Psoas muscle (tissue), 7 donors: ENCODE measurements at regions not wholly inside any gene's neighbourhood (a gene's known extent, or its start where the extent isn't known, plus 50 kb on each side); places are given as distances from the start of the nearest gene placed in this dataset.

Experiments used
- ATAC-seq, 4 donors: fragments of 200-7000 bp; cut with Tn5 transposase; one replicate each; pipeline ENCODE4 v1.9.1; 2020; ENCODE audit warnings: moderate library complexity in 3 of 4, mild to moderate bottlenecking in 2 of 4
- DNase-seq, 2 donors: peaks; one replicate each; pipeline ENCODE4 v3.0.0-alpha.2; 2020
- H3K27ac ChIP-seq: fragments of 200-600 bp; one replicate; pipeline ENCODE4 v1.8.0; 2022
- H3K27me3 ChIP-seq, 3 donors: fragments of 200-600 bp in 1 of 3; one replicate each; pipeline versions ENCODE4 v1.6.1 to v1.8.0; 2013 to 2022; ENCODE audit warnings: low read length in 2 of 3, mild to moderate bottlenecking in 2 of 3, moderate library complexity in 1 of 3; ENCODE audit not compliant: insufficient read depth in 3 of 3
- H3K36me3 ChIP-seq, 2 donors: fragments of 200-600 bp in 1 of 2; one replicate each; pipeline versions ENCODE4 v1.6.1 to v1.8.0; 2013 to 2022; ENCODE audit warnings: low read depth in 1 of 2, mild to moderate bottlenecking in 1 of 2, moderate library complexity in 1 of 2; ENCODE audit not compliant: insufficient read depth in 1 of 2
- H3K4me1 ChIP-seq: fragments of 200-600 bp; one replicate; pipeline ENCODE4 v1.8.0; 2022
- H3K4me3 ChIP-seq: fragments of 200-600 bp; one replicate; pipeline ENCODE4 v1.8.0; 2022; ENCODE audit warnings: mild to moderate bottlenecking
- H3K9me3 ChIP-seq: fragments of 200-600 bp; one replicate; pipeline ENCODE4 v1.8.0; 2022
- CTCF ChIP-seq: fragments of 200-600 bp; IDR thresholded peaks from one replicate; pipeline ENCODE4 v1.8.0; 2022; ENCODE audit warnings: antibody characterized with exemption
- WGBS, 3 donors: extraction: QIAGEN DNeasy Blood & Tissue Kit; methylation state at CpG; one replicate each; pipeline versions ENCODE4 v1.1.6 to v1.1.7; 2013; 5-methylcytosine and 5-hydroxymethylcytosine counted together
- intact Hi-C, 2 donors: fragments of 100-400 bp; cut with DNase I; formaldehyde crosslinking; loops; one replicate each; pipeline versions ENCODE4 v1.11.0 to v1.14.2; 2022
- donor health status: healthy with polysubstance abuse.
- donor health status: DM: no; HTN: no; CAD: no; lungs with moderate emphysema.
- donor health status: Bipolar disorder and iron deficiency.
- donor health status: healthy.
- donor health status: DM: yes; HTN: yes; CAD: no.
- donor health status: DM: no; HTN: no; CAD: no.
- donor health status: DM: yes; HTN: yes; CAD: no.

- intact Hi-C loops = no loop called here
- WGBS, 3 donors = 88 to 92% (median 90%) methylated on average over 1 of the region's 1 CpG
- no peak overlapping the region for H3K27ac ChIP-seq
- ATAC-seq (no peak), DNase-seq (no peak)
- H3K9me3 ChIP-seq = no peaks in the 10 kb centered on the region
- no peak for TF ChIP-seq CTCF
- no peaks in the 10 kb centered on the region for H3K36me3 ChIP-seq
- H3K4me1 ChIP-seq = no peaks in the 10 kb centered on the region
- no peak overlapping the region for H3K4me3 ChIP-seq
- H3K27me3 ChIP-seq = no peaks in the 10 kb centered on the region
These were observed 648.4 kb downstream of the ZBBX start for GRCh38 chr3:166731701-166732100.

GRCh38 chr3:166721466-166721865, 658.6 kb downstream of the ZBBX start:
- no peaks in the 10 kb centered on the region for H3K9me3 ChIP-seq
- no peak overlapping the region for H3K4me3 ChIP-seq
- no peak overlapping the region for H3K27ac ChIP-seq
- DNase-seq (no peak), ATAC-seq (no peak)
- TF ChIP-seq CTCF = no peak
- H3K27me3 ChIP-seq = no peaks in the 10 kb centered on the region
- intact Hi-C loops = no loop called here
- H3K4me1 ChIP-seq = no peaks in the 10 kb centered on the region
- H3K36me3 ChIP-seq = no peaks in the 10 kb centered on the region

- TF ChIP-seq CTCF = no peak
- intact Hi-C loops = no loop called here
- ATAC-seq = no peak
- H3K27ac ChIP-seq = no peak overlapping the region
- no peak overlapping the region for H3K4me3 ChIP-seq
- H3K27me3 ChIP-seq = no peaks in the 10 kb centered on the region
- H3K36me3 ChIP-seq = no peaks in the 10 kb centered on the region
- no peaks in the 10 kb centered on the region for H3K9me3 ChIP-seq
- DNase-seq = no peak
- H3K4me1 ChIP-seq = no peaks in the 10 kb centered on the region
- 66 to 68% (median 68%) methylated on average over 4 of the region's 4 CpGs for WGBS, 3 donors
These were observed 665.9 kb downstream of the ZBBX start for GRCh38 chr3:166714206-166714605.

GRCh38 chr3:166713787-166714186, 666.3 kb downstream of the ZBBX start:
- WGBS, 3 donors = 37 to 70% (median 46%) methylated on average over 2 of the region's 2 CpGs
- H3K27me3 ChIP-seq = no peaks in the 10 kb centered on the region
- no peak for TF ChIP-seq CTCF

DNA sequence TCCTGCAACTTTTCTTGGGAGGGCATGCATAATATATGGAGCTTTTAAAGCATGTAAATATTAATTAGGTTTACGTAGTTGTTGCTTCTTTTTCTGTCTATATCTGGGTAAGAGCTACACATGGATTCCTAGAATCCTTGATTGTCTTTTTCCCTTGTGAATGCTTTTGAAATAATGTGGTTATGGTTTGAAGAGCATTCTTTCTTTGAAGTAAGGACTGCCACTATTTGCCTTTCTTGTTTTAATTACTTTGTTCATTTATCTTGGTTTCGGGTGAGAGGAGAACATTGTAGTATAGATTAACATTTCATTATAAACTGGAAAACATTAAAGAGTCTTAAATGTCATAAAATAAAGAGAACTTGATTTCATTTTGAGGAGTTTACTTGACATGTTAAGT, 674.0 kb downstream of the ZBBX start:
- 72 to 81% (median 74%) methylated on average over 2 of the region's 2 CpGs for WGBS, 3 donors

More at GRCh38 chr3:166713787-166714186, 666.3 kb downstream of the ZBBX start:
- no peaks in the 10 kb centered on the region for H3K4me1 ChIP-seq
- no peak for DNase-seq
- intact Hi-C loops = no loop called here
- H3K36me3 ChIP-seq = no peaks in the 10 kb centered on the region
- no peak overlapping the region for H3K27ac ChIP-seq
- ATAC-seq = no peak
- H3K4me3 ChIP-seq = no peak overlapping the region
- no peaks in the 10 kb centered on the region for H3K9me3 ChIP-seq

More for the DNA sequence above, 674.0 kb downstream of the ZBBX start:
- TF ChIP-seq CTCF = no peak
- H3K9me3 ChIP-seq = no peaks in the 10 kb centered on the region
- no peak overlapping the region for H3K4me3 ChIP-seq
- H3K4me1 ChIP-seq = no peaks in the 10 kb centered on the region
- no peak for ATAC-seq
- H3K27ac ChIP-seq = no peak overlapping the region
- H3K36me3 ChIP-seq = no peaks in the 10 kb centered on the region
- H3K27me3 ChIP-seq = no peaks in the 10 kb centered on the region
- no peak for DNase-seq
- intact Hi-C loops = no loop called here
